Tibial nerve (tissue), 4 donors: ENCODE measurements at regions not wholly inside any gene's neighbourhood (a gene's known extent, or its start where the extent isn't known, plus 50 kb on each side); places are given as distances from the start of the nearest gene placed in this dataset.

Source experiments
- EP300 ChIP-seq, 2 donors: sonication (generic); formaldehyde crosslinking; IDR thresholded peaks; one replicate each; pipeline ENCODE4 v1.6.1; 2017; ENCODE audit warnings: antibody characterized with exemption in 2 of 2, mild to moderate bottlenecking in 1 of 2
- POLR2A ChIP-seq, 2 donors: fragments of 450-650 bp; IDR thresholded peaks; one replicate each; pipeline ENCODE4 v1.6.1; 2017; ENCODE audit warnings: antibody characterized with exemption in 2 of 2, mild to moderate bottlenecking in 2 of 2, moderate library complexity in 2 of 2
- TF ChIP-seq, protein P1 (sequence below), 5 experiments: fragments of 200-600 bp in 3 of 5; fragments of 450-650 bp in 2 of 5; sonication (generic) in 3 of 5; IDR thresholded peaks; one replicate each; pipeline ENCODE4 v1.5.1; 2016 to 2019; ENCODE audit warnings: antibody characterized with exemption in 5 of 5, mild to moderate bottlenecking in 3 of 5, moderate library complexity in 2 of 5

DNA sequence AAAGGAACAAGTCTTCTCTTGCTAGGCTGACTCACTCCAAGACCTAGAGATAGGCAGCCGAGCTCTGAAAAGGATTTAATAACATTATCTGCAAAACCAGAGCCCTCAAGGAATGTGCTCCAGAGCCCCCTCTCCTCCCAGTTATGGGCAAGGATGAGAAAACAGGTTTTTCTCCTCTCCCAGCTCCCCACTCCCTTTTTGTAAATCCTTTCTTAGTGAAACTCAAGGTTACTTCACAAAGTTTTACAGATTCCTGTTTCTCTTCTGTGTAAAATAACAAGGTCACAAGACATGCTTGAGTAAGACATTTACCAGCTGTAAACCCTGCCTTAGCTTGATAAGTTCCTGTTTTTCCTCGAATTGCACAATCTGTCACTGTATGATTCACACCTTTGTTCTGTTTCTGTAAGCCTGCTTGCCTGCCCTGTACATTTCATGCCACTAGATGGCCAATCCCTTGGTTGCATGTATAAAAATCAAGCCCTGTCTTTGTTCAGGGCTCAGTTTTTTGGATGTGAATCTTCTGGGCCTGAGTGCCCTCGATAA lies 489.4 kb downstream of the KCNA4 start:
- TF ChIP-seq, protein P1, sequence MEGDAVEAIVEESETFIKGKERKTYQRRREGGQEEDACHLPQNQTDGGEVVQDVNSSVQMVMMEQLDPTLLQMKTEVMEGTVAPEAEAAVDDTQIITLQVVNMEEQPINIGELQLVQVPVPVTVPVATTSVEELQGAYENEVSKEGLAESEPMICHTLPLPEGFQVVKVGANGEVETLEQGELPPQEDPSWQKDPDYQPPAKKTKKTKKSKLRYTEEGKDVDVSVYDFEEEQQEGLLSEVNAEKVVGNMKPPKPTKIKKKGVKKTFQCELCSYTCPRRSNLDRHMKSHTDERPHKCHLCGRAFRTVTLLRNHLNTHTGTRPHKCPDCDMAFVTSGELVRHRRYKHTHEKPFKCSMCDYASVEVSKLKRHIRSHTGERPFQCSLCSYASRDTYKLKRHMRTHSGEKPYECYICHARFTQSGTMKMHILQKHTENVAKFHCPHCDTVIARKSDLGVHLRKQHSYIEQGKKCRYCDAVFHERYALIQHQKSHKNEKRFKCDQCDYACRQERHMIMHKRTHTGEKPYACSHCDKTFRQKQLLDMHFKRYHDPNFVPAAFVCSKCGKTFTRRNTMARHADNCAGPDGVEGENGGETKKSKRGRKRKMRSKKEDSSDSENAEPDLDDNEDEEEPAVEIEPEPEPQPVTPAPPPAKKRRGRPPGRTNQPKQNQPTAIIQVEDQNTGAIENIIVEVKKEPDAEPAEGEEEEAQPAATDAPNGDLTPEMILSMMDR (IDR thresholded peaks at IDR 0.05), result no peak
- TF ChIP-seq EP300 (IDR thresholded peaks at IDR 0.05), result no peak
- no peak for TF ChIP-seq POLR2A (IDR thresholded peaks at IDR 0.05)
